SU-DHL-6 (cell line): ENCODE measurements at regions not wholly inside any gene's neighbourhood (a gene's known extent, or its start where the extent isn't known, plus 50 kb on each side); places are given as distances from the start of the nearest gene placed in this dataset.

Experiments
- CTCF ChIP-seq: fragments of 200-600 bp; sonication (generic); IDR thresholded peaks from one replicate; pipeline ENCODE4 v1.5.1; 2017; ENCODE audit warnings: antibody characterized with exemption, mild to moderate bottlenecking, low read length, moderate library complexity; ENCODE audit not compliant: insufficient read depth, poor library complexity, severe bottlenecking
- EZH2phosphoT487 ChIP-seq: fragments of 200-600 bp; sonication (generic), shearing (Covaris generic); conservative IDR thresholded peaks from 2 replicates; pipeline ENCODE4 v1.6.1; 2018; ENCODE audit warnings: mild to moderate bottlenecking, antibody characterized with exemption, low read length, moderate library complexity, mixed read lengths

GRCh38 chr7:97377713-97378112 is 260.2 kb downstream of the SDHAF3 start:
- TF ChIP-seq CTCF (no peak), EZH2phosphoT487 (no peak)
